H1 (cell line): ENCODE measurements at regions not wholly inside any gene's neighbourhood (a gene's known extent, or its start where the extent isn't known, plus 50 kb on each side); places are given as distances from the start of the nearest gene placed in this dataset.

ENCODE experiments used
- EZH2 ChIP-seq: fragments of 200-600 bp; sonication (generic); IDR thresholded peaks from 2 replicates; pipeline ENCODE4 v1.7.1; 2012; ENCODE audit warnings: low read depth, mild to moderate bottlenecking, moderate library complexity, low read length, inconsistent platforms; ENCODE audit not compliant: severe bottlenecking
- GTF2F1 ChIP-seq: IDR thresholded peaks from 2 replicates; pipeline ENCODE4 v1.6.1; 2012; ENCODE audit warnings: low read depth, low read length, improper control_type of control experiment, borderline replicate concordance
- JUND ChIP-seq: IDR thresholded peaks from 2 replicates; pipeline ENCODE4 v1.6.1; 2011; ENCODE audit warnings: mild to moderate bottlenecking, improper control_type of control experiment, low read length
- POLR2AphosphoS5 ChIP-seq: IDR thresholded peaks from 2 replicates; pipeline ENCODE4 v1.6.1; 2011; ENCODE audit warnings: low read depth, low read length
- RXRA ChIP-seq: IDR thresholded peaks from 2 replicates; pipeline ENCODE4 v1.6.1; 2011; ENCODE audit warnings: low read depth, mild to moderate bottlenecking, low read length, moderate library complexity; ENCODE audit not compliant: insufficient read depth
- USF2 ChIP-seq: IDR thresholded peaks from 2 replicates; pipeline ENCODE4 v1.6.1; 2011; ENCODE audit warnings: low read length, improper control_type of control experiment
- YY1 ChIP-seq: IDR thresholded peaks from 2 replicates; pipeline ENCODE4 v1.6.1; 2011; ENCODE audit warnings: low read depth, mild to moderate bottlenecking, low read length
- TF ChIP-seq, protein P1 (sequence below): IDR thresholded peaks from 2 replicates; pipeline ENCODE4 v1.6.1; 2012; ENCODE audit warnings: inconsistent platforms

GRCh38 chr13:72201726-72202125 lies 334.7 kb upstream of the DACH1 start:
- no peak for TF ChIP-seq YY1
- no peak for TF ChIP-seq USF2
- no peak for TF ChIP-seq GTF2F1
- TF ChIP-seq RXRA: no peak
- TF ChIP-seq POLR2AphosphoS5: no peak
- TF ChIP-seq, protein P1, sequence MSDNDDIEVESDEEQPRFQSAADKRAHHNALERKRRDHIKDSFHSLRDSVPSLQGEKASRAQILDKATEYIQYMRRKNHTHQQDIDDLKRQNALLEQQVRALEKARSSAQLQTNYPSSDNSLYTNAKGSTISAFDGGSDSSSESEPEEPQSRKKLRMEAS: no peak
- no peak for TF ChIP-seq JUND
- TF ChIP-seq EZH2: no peak
